ENCODE measurements at regions not wholly inside any gene's neighbourhood (a gene's known extent, or its start where the extent isn't known, plus 50 kb on each side); places are given as distances from the start of the nearest gene placed in this dataset.

GRCh38 chr5:130871346-130872086 lies 293.5 kb downstream of the HINT1 start:
- Histone ChIP-seq H3K27me3 (no peaks in the 10 kb centered on the region), H3K4me1 (peaks cover 11% of the 10 kb centered on the region), H3K27ac (no peak overlapping the region), H2AFZ (replicated peaks) (peak overlapping the region; percentile 21), H3K9ac (no peak overlapping the region), H3K79me2 (ENCODE audit: low read depth) (no peaks in the 10 kb centered on the region), H3F3A (ENCODE audit: low read depth) (no peaks in the 10 kb centered on the region), H4K20me1 (ENCODE audit: low read depth) (no peaks in the 10 kb centered on the region), H3K9me3 (ENCODE audit: low read depth) (no peaks in the 10 kb centered on the region), H3K4me2 (no peak overlapping the region), H3K4me3 (no peak overlapping the region), H3K36me3 (no peaks in the 10 kb centered on the region)
- Mint-ChIP-seq H3K9me3 (peaks cover 6% of the 10 kb centered on the region), H3K36me3 (peaks cover 3% of the 10 kb centered on the region), H3K4me1 (peaks cover 23% of the 10 kb centered on the region), H3K27ac (no peak overlapping the region), H3K4me3 (no peak overlapping the region), H3K27me3 (ENCODE audit: insufficient read depth, low read depth) (peaks cover 2% of the 10 kb centered on the region)
- DNase-seq (ENCODE audit: low spot score), result peak; percentile 42
- peak; percentile 65 for TF ChIP-seq CTCF (IDR thresholded peaks at IDR 0.05)
- TF ChIP-seq EZH2phosphoT487 (IDR thresholded peaks at IDR 0.05), result no peak

GRCh38 chr5:130870691-130871090 lies 294.4 kb downstream of the HINT1 start:
- Mint-ChIP-seq H3K4me3 (no peak overlapping the region), H3K36me3 (peaks cover 3% of the 10 kb centered on the region), H3K27me3 (ENCODE audit: insufficient read depth, low read depth) (peaks cover 2% of the 10 kb centered on the region), H3K9me3 (peaks cover 5% of the 10 kb centered on the region), H3K27ac (no peak overlapping the region), H3K4me1 (peaks cover 23% of the 10 kb centered on the region)
- Histone ChIP-seq H3K9ac (no peak overlapping the region), H2AFZ (replicated peaks) (peak overlapping the region; percentile 21), H4K20me1 (ENCODE audit: low read depth) (no peaks in the 10 kb centered on the region), H3K27me3 (no peaks in the 10 kb centered on the region), H3K4me1 (peaks cover 11% of the 10 kb centered on the region), H3F3A (ENCODE audit: low read depth) (no peaks in the 10 kb centered on the region), H3K36me3 (no peaks in the 10 kb centered on the region), H3K4me3 (no peak overlapping the region), H3K9me3 (ENCODE audit: low read depth) (no peaks in the 10 kb centered on the region), H3K79me2 (ENCODE audit: low read depth) (no peaks in the 10 kb centered on the region), H3K4me2 (no peak overlapping the region), H3K27ac (no peak overlapping the region)
- no peak for TF ChIP-seq CTCF (IDR thresholded peaks at IDR 0.05)
- TF ChIP-seq EZH2 (IDR thresholded peaks at IDR 0.05), result no peak
- TF ChIP-seq EZH2phosphoT487 (IDR thresholded peaks at IDR 0.05), result no peak
- no peak for DNase-seq (ENCODE audit: low spot score)

- Histone ChIP-seq H3K79me2 (ENCODE audit: low read depth) (no peaks in the 10 kb centered on the region), H3K4me3 (no peak overlapping the region), H3F3A (ENCODE audit: low read depth) (no peaks in the 10 kb centered on the region), H2AFZ (replicated peaks) (no peak overlapping the region), H3K9ac (no peak overlapping the region), H3K27me3 (no peaks in the 10 kb centered on the region), H3K4me1 (peaks cover 11% of the 10 kb centered on the region), H3K9me3 (ENCODE audit: low read depth) (no peaks in the 10 kb centered on the region), H3K4me2 (no peak overlapping the region), H3K36me3 (no peaks in the 10 kb centered on the region), H4K20me1 (ENCODE audit: low read depth) (no peaks in the 10 kb centered on the region), H3K27ac (no peak overlapping the region)
- TF ChIP-seq CTCF (IDR thresholded peaks at IDR 0.05) (no peak), EZH2 (IDR thresholded peaks at IDR 0.05) (no peak), EZH2phosphoT487 (IDR thresholded peaks at IDR 0.05) (no peak)
- H3K27ac Mint-ChIP-seq, result peak overlapping the region; percentile 58
- H3K36me3 Mint-ChIP-seq, result peaks cover 10% of the 10 kb centered on the region
- no peak overlapping the region for H3K4me3 Mint-ChIP-seq
- H3K9me3 Mint-ChIP-seq, result peaks cover 18% of the 10 kb centered on the region
- peaks cover 23% of the 10 kb centered on the region for H3K4me1 Mint-ChIP-seq
- peak; percentile 55 for DNase-seq (ENCODE audit: low spot score)
- H3K27me3 Mint-ChIP-seq (ENCODE audit: insufficient read depth, low read depth), result peaks cover 2% of the 10 kb centered on the region
Observed at GRCh38 chr5:130868186-130868840, 296.7 kb downstream of the HINT1 start.

Measured in neural progenitor cell (in vitro differentiated cells).